ENCODE measurements at regions not wholly inside any gene's neighbourhood (a gene's known extent, or its start where the extent isn't known, plus 50 kb on each side); places are given as distances from the start of the nearest gene placed in this dataset.
A peak's percentile ranks its signal among the peaks of the same experiment; 100 is the strongest.

DNA sequence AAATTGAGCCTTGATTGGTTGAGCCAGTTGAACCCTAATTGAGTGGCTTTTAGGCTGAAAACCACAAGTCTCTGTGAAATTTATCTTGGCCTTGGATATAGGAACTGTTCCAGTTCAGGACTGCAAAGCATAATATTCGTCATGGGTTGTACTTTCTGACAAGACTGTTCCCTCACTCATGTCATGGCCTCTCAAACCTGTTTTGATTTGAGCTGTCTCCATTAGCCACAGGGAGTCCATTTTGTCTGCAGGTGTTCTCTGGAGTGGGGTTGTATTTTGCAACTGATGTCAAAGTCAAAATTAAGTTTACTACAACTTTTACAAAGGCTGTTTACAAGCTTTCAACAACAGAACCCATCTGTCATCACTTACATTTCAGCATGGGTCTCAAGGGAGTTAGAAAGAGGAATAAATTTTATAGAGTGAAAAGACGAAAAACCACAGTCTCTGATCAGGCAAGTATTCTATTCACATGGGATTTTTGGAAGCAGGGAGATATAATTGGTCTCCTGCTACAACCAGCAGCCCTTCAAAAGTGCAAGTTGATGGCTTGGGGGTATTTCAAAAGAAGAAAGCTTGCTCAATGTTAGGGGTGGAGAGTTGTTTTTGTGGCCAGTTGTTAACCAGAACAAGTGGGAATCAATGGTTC lies 1716.3 kb downstream of the C4orf33 start:
- H3K4me3 ChIP-seq (replicated peaks; ENCODE audit: low read depth, low read length), result no peak overlapping the region
- TF ChIP-seq, protein P1, sequence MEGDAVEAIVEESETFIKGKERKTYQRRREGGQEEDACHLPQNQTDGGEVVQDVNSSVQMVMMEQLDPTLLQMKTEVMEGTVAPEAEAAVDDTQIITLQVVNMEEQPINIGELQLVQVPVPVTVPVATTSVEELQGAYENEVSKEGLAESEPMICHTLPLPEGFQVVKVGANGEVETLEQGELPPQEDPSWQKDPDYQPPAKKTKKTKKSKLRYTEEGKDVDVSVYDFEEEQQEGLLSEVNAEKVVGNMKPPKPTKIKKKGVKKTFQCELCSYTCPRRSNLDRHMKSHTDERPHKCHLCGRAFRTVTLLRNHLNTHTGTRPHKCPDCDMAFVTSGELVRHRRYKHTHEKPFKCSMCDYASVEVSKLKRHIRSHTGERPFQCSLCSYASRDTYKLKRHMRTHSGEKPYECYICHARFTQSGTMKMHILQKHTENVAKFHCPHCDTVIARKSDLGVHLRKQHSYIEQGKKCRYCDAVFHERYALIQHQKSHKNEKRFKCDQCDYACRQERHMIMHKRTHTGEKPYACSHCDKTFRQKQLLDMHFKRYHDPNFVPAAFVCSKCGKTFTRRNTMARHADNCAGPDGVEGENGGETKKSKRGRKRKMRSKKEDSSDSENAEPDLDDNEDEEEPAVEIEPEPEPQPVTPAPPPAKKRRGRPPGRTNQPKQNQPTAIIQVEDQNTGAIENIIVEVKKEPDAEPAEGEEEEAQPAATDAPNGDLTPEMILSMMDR (IDR thresholded peaks at IDR 0.05; ENCODE audit: low read length, missing control alignments), result no peak
- no peak for DNase-seq (ENCODE audit: low read depth)

DNA sequence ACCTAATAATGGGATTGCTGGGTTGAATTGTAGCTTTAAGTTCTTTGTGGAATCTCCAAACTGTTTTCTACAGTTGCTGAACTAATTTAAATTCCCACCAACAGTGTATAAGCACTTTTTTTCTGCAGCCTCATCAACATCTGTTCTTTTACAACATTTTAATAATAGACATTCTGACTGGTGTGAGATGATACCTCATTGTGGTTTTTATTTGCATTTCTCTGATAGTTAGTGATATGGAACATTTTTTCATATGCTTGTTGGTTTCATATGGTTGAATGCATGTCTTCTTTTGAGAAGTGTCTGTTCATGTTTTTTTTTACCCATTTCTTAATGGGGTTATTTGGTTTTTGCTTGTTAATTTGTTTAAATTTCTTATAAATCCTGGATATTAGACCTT lies 1718.9 kb downstream of the C4orf33 start:
- TF ChIP-seq, protein P1 (IDR thresholded peaks at IDR 0.05; ENCODE audit: low read length, missing control alignments), result no peak
- H3K4me3 ChIP-seq (replicated peaks; ENCODE audit: low read depth, low read length), result no peak overlapping the region
- no peak for DNase-seq (ENCODE audit: low read depth)

- TF ChIP-seq, protein P1 (IDR thresholded peaks at IDR 0.05; ENCODE audit: low read length, missing control alignments), result no peak
- DNase-seq (ENCODE audit: low read depth), result no peak
Observed at GRCh38 chr4:130820448-130820847, 1724.5 kb downstream of the C4orf33 start.

DNA sequence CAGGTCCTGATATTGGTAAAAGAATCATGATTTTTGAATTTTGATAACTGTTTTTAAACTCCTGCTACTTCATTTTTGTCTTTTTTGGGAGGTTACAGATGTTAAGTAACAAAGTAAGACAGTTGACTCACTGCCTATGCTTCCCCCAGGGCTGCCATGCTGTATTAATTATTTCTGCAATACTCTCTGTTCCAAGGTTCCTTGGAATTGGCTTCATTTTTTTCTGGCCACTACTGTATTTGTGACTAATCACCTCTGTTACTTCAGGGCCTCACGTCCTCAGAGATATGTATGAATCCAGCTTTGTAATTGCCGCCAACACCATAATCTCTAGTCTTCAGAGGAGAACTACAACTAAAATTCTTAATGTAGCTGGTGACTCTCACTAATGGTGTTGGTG lies 1729.3 kb downstream of the C4orf33 start:
- no peak for DNase-seq (ENCODE audit: low read depth)
- no peak overlapping the region for H3K4me3 ChIP-seq (replicated peaks; ENCODE audit: low read depth, low read length)
- TF ChIP-seq, protein P1 (IDR thresholded peaks at IDR 0.05; ENCODE audit: low read length, missing control alignments), result no peak

More at GRCh38 chr4:130820448-130820847, 1724.5 kb downstream of the C4orf33 start:
- H3K4me3 ChIP-seq (replicated peaks; ENCODE audit: low read depth, low read length), result no peak overlapping the region

GRCh38 chr4:130850019-130850524 lies 1754.1 kb downstream of the C4orf33 start:
- H3K4me3 ChIP-seq (replicated peaks; ENCODE audit: low read depth, low read length), result no peak overlapping the region
- TF ChIP-seq, protein P1 (IDR thresholded peaks at IDR 0.05; ENCODE audit: low read length, missing control alignments), result no peak
- DNase-seq (ENCODE audit: low read depth), result peak; percentile 3

GRCh38 chr4:130851107-130851506 lies 1755.2 kb downstream of the C4orf33 start:
- no peak overlapping the region for H3K4me3 ChIP-seq (replicated peaks; ENCODE audit: low read depth, low read length)
- no peak for DNase-seq (ENCODE audit: low read depth)
- TF ChIP-seq, protein P1 (IDR thresholded peaks at IDR 0.05; ENCODE audit: low read length, missing control alignments), result no peak

- TF ChIP-seq, protein P1 (IDR thresholded peaks at IDR 0.05; ENCODE audit: low read length, missing control alignments), result no peak
- DNase-seq (ENCODE audit: low read depth), result no peak
- H3K4me3 ChIP-seq (replicated peaks; ENCODE audit: low read depth, low read length), result no peak overlapping the region
Observed at GRCh38 chr4:130851932-130852331, 1756.0 kb downstream of the C4orf33 start.
